WI38 (cell line): ENCODE measurements at regions not wholly inside any gene's neighbourhood (a gene's known extent, or its start where the extent isn't known, plus 50 kb on each side); places are given as distances from the start of the nearest gene placed in this dataset.

Experiments used
- H3K4me3 ChIP-seq: 2 replicates; pipeline ENCODE4 v1.5.1; 2011; ENCODE audit warnings: low read depth, mild to moderate bottlenecking, control low read depth, low read length
- TF ChIP-seq, protein P1 (sequence below): IDR thresholded peaks from 2 replicates; pipeline ENCODE4 v1.5.1; 2012; ENCODE audit warnings: low read depth, mild to moderate bottlenecking, control low read depth, low read length

DNA sequence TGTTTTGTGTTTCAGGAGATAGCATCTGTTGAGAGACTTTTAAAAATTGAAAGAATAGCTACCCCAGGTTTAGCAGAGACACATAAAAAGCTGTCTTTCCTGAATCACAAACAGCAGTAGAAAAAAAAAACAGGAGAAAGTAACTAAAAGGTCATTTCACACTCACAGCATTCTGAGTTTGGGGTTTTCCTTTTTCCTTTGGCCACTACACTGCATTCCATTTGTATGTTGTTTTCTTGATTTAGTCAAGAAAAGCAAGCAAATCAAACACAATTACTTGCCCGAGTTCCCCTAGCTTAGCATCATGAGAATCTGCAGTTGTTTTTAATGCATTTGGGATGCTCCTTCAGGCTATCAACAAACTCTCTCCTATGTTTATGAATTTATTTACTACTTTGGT, 161.0 kb downstream of the KCTD12 start:
- H3K4me3 ChIP-seq = no peak overlapping the region
- TF ChIP-seq, protein P1, sequence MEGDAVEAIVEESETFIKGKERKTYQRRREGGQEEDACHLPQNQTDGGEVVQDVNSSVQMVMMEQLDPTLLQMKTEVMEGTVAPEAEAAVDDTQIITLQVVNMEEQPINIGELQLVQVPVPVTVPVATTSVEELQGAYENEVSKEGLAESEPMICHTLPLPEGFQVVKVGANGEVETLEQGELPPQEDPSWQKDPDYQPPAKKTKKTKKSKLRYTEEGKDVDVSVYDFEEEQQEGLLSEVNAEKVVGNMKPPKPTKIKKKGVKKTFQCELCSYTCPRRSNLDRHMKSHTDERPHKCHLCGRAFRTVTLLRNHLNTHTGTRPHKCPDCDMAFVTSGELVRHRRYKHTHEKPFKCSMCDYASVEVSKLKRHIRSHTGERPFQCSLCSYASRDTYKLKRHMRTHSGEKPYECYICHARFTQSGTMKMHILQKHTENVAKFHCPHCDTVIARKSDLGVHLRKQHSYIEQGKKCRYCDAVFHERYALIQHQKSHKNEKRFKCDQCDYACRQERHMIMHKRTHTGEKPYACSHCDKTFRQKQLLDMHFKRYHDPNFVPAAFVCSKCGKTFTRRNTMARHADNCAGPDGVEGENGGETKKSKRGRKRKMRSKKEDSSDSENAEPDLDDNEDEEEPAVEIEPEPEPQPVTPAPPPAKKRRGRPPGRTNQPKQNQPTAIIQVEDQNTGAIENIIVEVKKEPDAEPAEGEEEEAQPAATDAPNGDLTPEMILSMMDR = no peak

DNA sequence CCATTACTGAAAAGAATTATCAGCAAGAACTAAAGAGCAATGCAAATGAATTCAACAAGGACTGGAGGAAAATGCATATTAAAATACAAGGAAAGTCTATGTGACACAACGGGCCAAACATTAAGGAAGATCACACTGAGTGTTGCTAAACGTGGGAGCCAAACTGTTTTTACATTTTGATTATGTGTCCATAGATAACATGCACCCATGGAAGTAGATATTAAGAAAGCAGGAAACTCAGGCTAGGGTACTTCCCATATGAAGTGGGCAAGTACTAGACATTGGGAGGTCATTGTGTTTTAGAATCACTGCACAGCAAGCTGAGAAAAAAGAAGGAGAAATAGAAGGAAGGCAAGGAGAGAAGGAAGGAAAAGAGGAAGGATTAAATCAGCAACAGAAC, 161.8 kb downstream of the KCTD12 start:
- H3K4me3 ChIP-seq = no peak overlapping the region
- TF ChIP-seq, protein P1 = no peak

DNA sequence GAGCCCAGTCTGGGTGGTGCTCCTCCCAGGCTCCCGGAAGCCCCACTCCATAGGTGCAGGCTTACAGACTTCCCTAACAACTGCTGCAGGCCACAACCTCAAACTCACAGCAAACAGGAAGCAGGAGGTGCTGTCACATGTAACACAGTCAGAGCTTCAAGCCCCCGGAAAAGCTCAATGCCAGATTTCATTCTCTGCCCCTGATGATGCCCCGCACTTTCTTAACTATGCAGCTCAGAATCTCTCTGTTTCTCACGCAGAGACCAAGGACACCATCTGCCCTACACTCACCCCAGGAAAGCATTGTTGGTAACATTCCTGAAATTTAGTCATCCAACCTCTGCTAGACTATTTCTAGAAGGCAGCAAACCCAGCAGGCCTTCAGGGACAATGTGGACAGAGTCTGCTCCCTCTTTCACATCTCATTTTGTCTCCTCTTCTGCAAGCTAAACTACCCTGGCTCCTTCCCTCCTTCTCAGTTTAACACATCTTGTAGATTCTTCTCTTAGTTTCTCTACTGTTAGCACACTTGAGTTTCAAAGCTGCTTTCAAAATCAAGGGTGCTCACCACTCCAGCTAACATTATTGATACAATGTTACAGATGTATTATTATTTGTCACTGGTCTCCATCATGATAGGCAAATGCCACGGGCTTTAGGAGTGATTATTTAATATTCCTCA, 162.5 kb downstream of the KCTD12 start:
- TF ChIP-seq, protein P1 = no peak
- no peak overlapping the region for H3K4me3 ChIP-seq

DNA sequence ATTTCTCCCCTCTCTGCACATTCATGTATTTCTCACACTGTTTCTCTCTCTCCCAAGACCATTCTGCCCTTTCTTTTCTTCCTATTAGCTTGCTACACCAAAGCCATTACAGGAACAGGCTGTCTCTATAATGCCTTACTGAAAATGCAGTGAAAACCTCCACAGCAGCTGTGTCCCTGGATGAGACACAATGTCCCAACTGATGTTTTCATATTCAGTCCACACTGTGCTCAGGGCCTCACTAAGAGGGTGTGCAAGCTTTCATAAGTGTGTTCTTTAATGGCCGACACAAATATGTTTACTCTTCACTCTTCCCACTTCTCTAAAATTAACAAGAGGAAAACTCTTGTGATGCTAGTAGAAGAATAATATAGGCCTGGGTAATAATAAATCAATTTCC, 163.4 kb downstream of the KCTD12 start:
- TF ChIP-seq, protein P1 = no peak
- H3K4me3 ChIP-seq = no peak overlapping the region

DNA sequence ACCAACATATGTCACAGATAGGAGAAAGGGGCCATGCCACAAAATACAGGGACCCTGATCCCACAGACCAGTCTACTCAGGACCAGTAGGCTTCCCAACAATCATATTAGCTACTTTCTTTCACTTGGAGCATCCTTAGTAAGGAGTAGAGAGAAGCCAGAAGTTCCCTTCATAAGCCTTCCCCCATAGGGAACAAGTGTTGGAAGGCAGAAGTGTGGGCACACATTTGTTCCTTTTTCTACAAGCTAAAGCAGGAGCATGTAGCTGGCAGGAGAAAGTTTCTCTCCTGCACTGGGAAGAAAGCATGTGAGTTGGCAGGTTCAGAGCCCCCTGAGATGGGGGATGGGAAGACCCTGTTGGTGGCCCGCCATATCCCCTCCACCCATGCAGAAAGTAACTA, 165.4 kb downstream of the KCTD12 start:
- H3K4me3 ChIP-seq = no peak overlapping the region
- TF ChIP-seq, protein P1 = no peak

DNA sequence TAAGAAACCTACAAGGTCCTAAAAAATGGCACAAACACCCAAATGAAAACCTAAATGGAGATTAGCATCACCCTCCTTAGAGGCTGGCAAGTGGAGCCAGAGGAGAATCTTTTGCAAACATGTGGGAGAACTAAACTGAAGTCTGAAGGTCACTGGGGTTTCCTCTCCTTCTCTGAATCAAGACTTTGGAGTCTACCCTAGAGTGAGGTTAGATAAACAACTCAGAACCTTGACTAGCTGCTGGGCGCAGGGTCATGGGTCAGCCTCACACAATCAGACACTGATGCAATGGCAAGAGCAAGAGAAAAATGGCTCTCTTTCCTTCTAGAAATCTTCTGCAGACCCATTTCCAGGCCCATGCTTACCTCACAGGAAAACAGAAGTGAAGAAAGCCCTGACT, 165.8 kb downstream of the KCTD12 start:
- TF ChIP-seq, protein P1 = no peak
- H3K4me3 ChIP-seq = no peak overlapping the region

DNA sequence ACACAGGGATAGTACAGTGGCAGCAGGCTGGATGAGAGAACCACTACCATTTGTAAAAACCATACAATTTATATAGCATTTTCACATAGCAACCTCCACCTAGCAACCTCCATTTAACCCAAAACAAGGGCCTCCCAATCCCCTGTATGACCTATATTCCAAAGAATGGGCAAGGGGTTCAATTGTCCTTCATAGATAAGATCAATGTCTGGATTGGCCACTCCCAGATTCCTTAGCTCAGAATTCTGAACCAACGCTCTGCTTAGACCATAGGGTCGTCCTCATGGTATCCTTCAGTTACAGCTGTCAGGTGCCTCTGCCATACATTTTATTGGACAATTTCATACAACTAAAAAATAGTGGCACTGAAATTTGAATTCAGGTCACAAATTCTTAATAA, 166.2 kb downstream of the KCTD12 start:
- H3K4me3 ChIP-seq = no peak overlapping the region
- TF ChIP-seq, protein P1 = no peak
